Calu3 (cell line): ENCODE measurements at regions not wholly inside any gene's neighbourhood (a gene's known extent, or its start where the extent isn't known, plus 50 kb on each side); places are given as distances from the start of the nearest gene placed in this dataset.

Source experiments
- BruUV-seq: library from RNA; stranded (reverse); fragments of 400-500 nt; replicated peaks from 2 replicates; lab custom pipeline; 2021; lab: Mats Ljungman, UMichigan
- CTCF ChIA-PET: fragments of 300-600 bp; sonication (Branson Sonifier 250); formaldehyde crosslinking; loops from one replicate; lab custom pipeline; 2022; ENCODE audit warnings: antibody characterized with exemption; lab: Charles Lee
- DNase-seq: peaks from one replicate; pipeline ENCODE4 v3.0.0; 2022
- H3K27ac Mint-ChIP-seq: one replicate; pipeline ENCODE4 v1.8.0; 2022; ENCODE audit warnings: mixed read lengths; ENCODE audit not compliant: unreplicated experiment
- H3K27me3 Mint-ChIP-seq: one replicate; pipeline ENCODE4 v1.8.0; 2022; ENCODE audit warnings: mixed read lengths; ENCODE audit not compliant: unreplicated experiment
- H3K36me3 Mint-ChIP-seq: one replicate; pipeline ENCODE4 v1.8.0; 2022; ENCODE audit warnings: mild to moderate bottlenecking, moderate library complexity, mixed read lengths; ENCODE audit not compliant: insufficient read depth, unreplicated experiment
- H3K4me1 Mint-ChIP-seq: one replicate; pipeline ENCODE4 v1.8.0; 2022; ENCODE audit warnings: mild to moderate bottlenecking, low read depth, mixed read lengths; ENCODE audit not compliant: unreplicated experiment
- H3K4me3 Mint-ChIP-seq: one replicate; pipeline ENCODE4 v1.8.0; 2022; ENCODE audit warnings: mild to moderate bottlenecking, low read depth, moderate library complexity, mixed read lengths; ENCODE audit not compliant: unreplicated experiment
- H3K9me3 Mint-ChIP-seq: one replicate; pipeline ENCODE4 v1.8.0; 2022; ENCODE audit warnings: low read depth, mixed read lengths; ENCODE audit not compliant: unreplicated experiment
- intact Hi-C: fragments of 100-400 bp; cut with micrococcal nuclease; formaldehyde crosslinking; loops from one replicate; pipeline ENCODE4 v1.10.0; 2022; ENCODE audit not compliant: unreplicated experiment
- TF ChIP-seq, protein P1 (sequence below): fragments of 200-600 bp; IDR thresholded peaks from one replicate; pipeline ENCODE4 v1.8.0; 2022; ENCODE audit warnings: antibody characterized with exemption; ENCODE audit not compliant: unreplicated experiment

DNA sequence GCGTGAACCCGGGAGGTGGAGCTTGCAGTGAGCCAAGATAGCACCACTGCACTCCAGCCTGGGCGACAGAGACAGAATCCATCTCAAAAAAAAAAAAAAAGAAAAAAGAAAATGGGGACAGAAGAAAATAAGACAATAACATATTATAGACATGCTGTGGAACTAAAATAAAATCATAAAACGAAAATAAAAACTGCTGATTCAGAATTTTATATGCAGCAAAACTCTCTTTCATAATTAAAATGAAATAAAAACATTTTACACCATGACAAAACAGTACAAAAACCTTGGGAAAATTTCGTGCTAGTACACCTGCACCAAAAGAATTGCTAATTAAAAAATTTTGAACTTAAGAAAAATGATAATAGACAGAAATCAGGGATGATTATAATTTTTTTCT is 2245.1 kb downstream of the PCDH9 start:
- H3K9me3 Mint-ChIP-seq = peaks cover 2% of the 10 kb centered on the region
- TF ChIP-seq, protein P1, sequence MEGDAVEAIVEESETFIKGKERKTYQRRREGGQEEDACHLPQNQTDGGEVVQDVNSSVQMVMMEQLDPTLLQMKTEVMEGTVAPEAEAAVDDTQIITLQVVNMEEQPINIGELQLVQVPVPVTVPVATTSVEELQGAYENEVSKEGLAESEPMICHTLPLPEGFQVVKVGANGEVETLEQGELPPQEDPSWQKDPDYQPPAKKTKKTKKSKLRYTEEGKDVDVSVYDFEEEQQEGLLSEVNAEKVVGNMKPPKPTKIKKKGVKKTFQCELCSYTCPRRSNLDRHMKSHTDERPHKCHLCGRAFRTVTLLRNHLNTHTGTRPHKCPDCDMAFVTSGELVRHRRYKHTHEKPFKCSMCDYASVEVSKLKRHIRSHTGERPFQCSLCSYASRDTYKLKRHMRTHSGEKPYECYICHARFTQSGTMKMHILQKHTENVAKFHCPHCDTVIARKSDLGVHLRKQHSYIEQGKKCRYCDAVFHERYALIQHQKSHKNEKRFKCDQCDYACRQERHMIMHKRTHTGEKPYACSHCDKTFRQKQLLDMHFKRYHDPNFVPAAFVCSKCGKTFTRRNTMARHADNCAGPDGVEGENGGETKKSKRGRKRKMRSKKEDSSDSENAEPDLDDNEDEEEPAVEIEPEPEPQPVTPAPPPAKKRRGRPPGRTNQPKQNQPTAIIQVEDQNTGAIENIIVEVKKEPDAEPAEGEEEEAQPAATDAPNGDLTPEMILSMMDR = no peak
- no peaks in the 10 kb centered on the region for H3K36me3 Mint-ChIP-seq
- BruUV-seq = no TSS peak
- H3K27me3 Mint-ChIP-seq = no peaks in the 10 kb centered on the region
- CTCF ChIA-PET = no interaction called here
- no peak overlapping the region for H3K4me3 Mint-ChIP-seq
- intact Hi-C loops = no loop called here
- no peaks in the 10 kb centered on the region for H3K4me1 Mint-ChIP-seq
- H3K27ac Mint-ChIP-seq = no peak overlapping the region
- no peak for DNase-seq

DNA sequence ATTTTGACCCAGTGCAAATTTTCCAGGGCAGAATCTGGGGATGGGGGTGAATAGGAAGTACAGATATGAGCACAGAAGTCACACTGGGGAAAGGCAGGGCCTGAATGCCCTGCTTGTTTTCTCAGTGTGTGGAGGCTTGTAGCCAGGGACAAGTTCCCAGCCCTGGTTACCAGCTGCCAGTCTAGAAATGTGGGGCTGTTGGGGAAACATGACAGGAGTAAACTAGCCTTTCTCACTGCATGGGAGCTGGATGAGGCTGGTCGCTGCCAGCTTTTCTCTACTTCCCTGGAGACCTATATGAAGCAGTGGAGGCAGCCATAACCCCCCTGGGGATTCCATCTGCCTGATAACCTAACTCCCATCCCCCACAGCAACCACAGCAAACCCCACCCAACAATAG is 2267.7 kb downstream of the PCDH9 start:
- DNase-seq = no peak
- H3K27ac Mint-ChIP-seq = no peak overlapping the region
- peaks cover 6% of the 10 kb centered on the region for H3K9me3 Mint-ChIP-seq
- H3K36me3 Mint-ChIP-seq = no peaks in the 10 kb centered on the region
- intact Hi-C loops = no loop called here
- H3K4me3 Mint-ChIP-seq = no peak overlapping the region
- CTCF ChIA-PET = no interaction called here
- H3K27me3 Mint-ChIP-seq = no peaks in the 10 kb centered on the region
- no TSS peak for BruUV-seq
- no peaks in the 10 kb centered on the region for H3K4me1 Mint-ChIP-seq
- TF ChIP-seq, protein P1 = no peak

DNA sequence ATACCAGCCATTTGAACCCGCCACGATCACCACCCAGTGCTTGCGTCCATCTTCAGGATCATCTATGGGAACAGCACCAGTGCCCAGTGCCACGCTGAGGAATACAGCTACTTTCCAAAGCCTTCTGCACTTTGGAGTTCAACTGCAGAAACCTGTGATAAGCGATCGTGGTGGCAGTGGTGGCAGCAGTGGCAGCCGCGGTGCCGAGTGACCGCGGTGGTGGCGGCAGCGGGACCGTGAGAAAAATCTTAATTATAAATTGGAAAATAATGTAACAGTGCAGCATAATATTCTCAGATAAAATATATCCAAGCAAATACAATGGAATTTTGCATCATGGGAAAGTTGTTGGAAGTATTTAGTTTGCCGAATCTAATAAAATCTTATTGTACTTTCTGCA is 2270.9 kb downstream of the PCDH9 start:
- CTCF ChIA-PET = no interaction called here
- Mint-ChIP-seq H3K36me3 (no peaks in the 10 kb centered on the region), H3K4me3 (no peak overlapping the region), H3K27me3 (no peaks in the 10 kb centered on the region), H3K27ac (no peak overlapping the region), H3K4me1 (no peaks in the 10 kb centered on the region), H3K9me3 (peaks cover 3% of the 10 kb centered on the region)
- TF ChIP-seq, protein P1 = no peak
- no TSS peak for BruUV-seq
- no peak for DNase-seq
- intact Hi-C loops = no loop called here

DNA sequence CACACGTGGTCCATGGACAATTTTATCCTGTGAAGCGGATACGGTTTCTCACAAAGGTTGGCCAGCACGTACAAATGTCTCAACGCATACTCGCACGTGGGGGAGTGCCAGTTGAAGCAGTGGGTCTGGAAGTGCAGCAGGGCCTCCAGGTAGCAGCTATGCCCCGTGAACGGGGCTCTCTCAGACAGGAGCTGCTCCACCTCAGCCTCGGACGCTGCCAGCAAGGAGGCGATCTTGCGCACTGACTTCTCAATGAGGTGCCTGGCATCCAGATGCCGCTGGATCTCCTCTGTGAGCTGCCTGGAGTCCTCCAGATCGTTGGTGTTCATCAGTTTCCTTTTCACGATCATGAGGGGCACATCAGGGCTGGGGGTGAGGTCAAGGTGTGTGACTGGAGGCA is 2272.0 kb downstream of the PCDH9 start:
- Mint-ChIP-seq H3K27ac (no peak overlapping the region), H3K27me3 (no peaks in the 10 kb centered on the region), H3K9me3 (peaks cover 3% of the 10 kb centered on the region), H3K36me3 (no peaks in the 10 kb centered on the region), H3K4me3 (no peak overlapping the region), H3K4me1 (no peaks in the 10 kb centered on the region)
- TF ChIP-seq, protein P1 = no peak
- BruUV-seq = no TSS peak
- DNase-seq = no peak
- CTCF ChIA-PET = no interaction called here
- intact Hi-C loops = no loop called here
